Endothelial cell of umbilical vein (primary cell): ENCODE measurements at regions not wholly inside any gene's neighbourhood (a gene's known extent, or its start where the extent isn't known, plus 50 kb on each side); places are given as distances from the start of the nearest gene placed in this dataset.

Source experiments
- BruUV-seq: library from RNA; stranded (reverse); fragments of 400-500 nt; replicated peaks from 2 replicates; lab custom pipeline; 2021; lab: Mats Ljungman, UMichigan
- CTCF ChIA-PET: fragments of 300-600, 350-600 bp; sonication (Branson Sonifier 250); formaldehyde crosslinking; loops from one replicate; lab custom pipeline; 2021; ENCODE audit warnings: antibody characterized with exemption, inconsistent platforms; lab: Charles Lee
- POLR2A ChIA-PET: fragments of 300-600, 350-600 bp; sonication (Branson Sonifier 250); formaldehyde crosslinking; loops from one replicate; lab custom pipeline; 2021; ENCODE audit warnings: antibody characterized with exemption, inconsistent platforms; lab: Charles Lee
- DNase-seq: peaks from one replicate; pipeline ENCODE4 v3.0.0-alpha.2; 2011; ENCODE audit warnings: low read depth, low spot score
- FAIRE-seq: peaks from 2 replicates; lab custom pipeline; 2011; peaks lifted over from hg19 to GRCh38; lab: Jason Lieb, UNC
- H2AFZ ChIP-seq: 2 replicates; pipeline ENCODE4 v1.6.0; 2012; ENCODE audit warnings: low read depth, low read length, control low read depth, inconsistent platforms
- H3K27ac ChIP-seq: 2 replicates; pipeline ENCODE4 v1.5.1; 2011; ENCODE audit warnings: low read depth, mild to moderate bottlenecking, control low read depth, low read length, moderate library complexity; ENCODE audit not compliant: insufficient read depth
- H3K27me3 ChIP-seq, 2 experiments: 2 replicates each; pipeline versions ENCODE4 v1.6.0 to v1.6.1; 2011; ENCODE audit warnings: low read length in 2 of 2, mixed read lengths in 1 of 2; ENCODE audit not compliant: control insufficient read depth in 2 of 2, insufficient read depth in 2 of 2
- H3K36me3 ChIP-seq, 2 experiments: 2 replicates in 1 of 2; 3 replicates in 1 of 2; pipeline ENCODE4 v1.5.1; 2011; ENCODE audit warnings: low read length in 2 of 2, mild to moderate bottlenecking in 1 of 2, moderate library complexity in 1 of 2; ENCODE audit not compliant: control insufficient read depth in 2 of 2, insufficient read depth in 2 of 2; ENCODE audit errors: extremely low read depth in 1 of 2
- H3K4me1 ChIP-seq: 3 replicates; pipeline ENCODE4 v1.5.1; 2011; ENCODE audit warnings: mild to moderate bottlenecking, low read length; ENCODE audit not compliant: control insufficient read depth, insufficient read depth; ENCODE audit errors: extremely low read depth
- H3K4me2 ChIP-seq: 2 replicates; pipeline ENCODE4 v1.6.1; 2011; ENCODE audit warnings: low read length, control low read depth, mixed read lengths; ENCODE audit not compliant: insufficient read depth
- H3K4me3 ChIP-seq, 3 experiments: fragments of 200-600 bp in 1 of 3; sonication (generic), shearing (Covaris generic) in 1 of 3; replicated peaks in 1 of 3; 2 replicates each; pipeline ENCODE4 v1.5.1; 2011 to 2016; ENCODE audit warnings: control low read depth in 3 of 3, low read length in 3 of 3, mild to moderate bottlenecking in 2 of 3, inconsistent platforms in 1 of 3, low read depth in 1 of 3, moderate library complexity in 1 of 3; ENCODE audit not compliant: insufficient read depth in 1 of 3
- H3K79me2 ChIP-seq: 2 replicates; pipeline ENCODE4 v1.6.0; 2012; ENCODE audit warnings: low read length, inconsistent platforms; ENCODE audit not compliant: control insufficient read depth, insufficient read depth
- H3K9ac ChIP-seq: replicated peaks from 2 replicates; pipeline ENCODE3; 2011; ENCODE audit warnings: low read length, control low read depth; ENCODE audit not compliant: insufficient read depth; ENCODE audit errors: extremely low read depth
- H3K9me1 ChIP-seq: replicated peaks from 3 replicates; pipeline ENCODE4 v1.6.0; 2011; ENCODE audit warnings: mild to moderate bottlenecking, low read length; ENCODE audit not compliant: control insufficient read depth, insufficient read depth; ENCODE audit errors: extremely low read depth
- H3K9me3 ChIP-seq: replicated peaks from 2 replicates; pipeline ENCODE4 v1.5.1; 2012; ENCODE audit warnings: low read length, inconsistent platforms; ENCODE audit not compliant: control insufficient read depth, insufficient read depth
- H4K20me1 ChIP-seq: replicated peaks from 2 replicates; pipeline ENCODE3; 2011; ENCODE audit warnings: mild to moderate bottlenecking, low read length; ENCODE audit not compliant: control insufficient read depth, insufficient read depth; ENCODE audit errors: extremely low read depth
- CTCF ChIP-seq, 2 donors: IDR thresholded peaks; 1 replicate in 1 of 2; 2 replicates in 1 of 2; pipeline ENCODE4 v1.5.1; 2011; ENCODE audit warnings: low read length in 2 of 2, mild to moderate bottlenecking in 2 of 2, moderate library complexity in 2 of 2, control low read depth in 1 of 2, inconsistent platforms in 1 of 2, low read depth in 1 of 2; ENCODE audit not compliant: insufficient read depth in 1 of 2; ENCODE audit errors: extremely low read depth in 1 of 2
- EZH2 ChIP-seq: IDR thresholded peaks from 2 replicates; pipeline ENCODE4 v1.6.1; 2012; ENCODE audit warnings: borderline replicate concordance, low read depth, mild to moderate bottlenecking, moderate library complexity, low read length, inconsistent platforms; ENCODE audit not compliant: severe bottlenecking
- FOS ChIP-seq: IDR thresholded peaks from 2 replicates; pipeline ENCODE4 v1.6.1; 2011; ENCODE audit warnings: mild to moderate bottlenecking, low read length, moderate library complexity, borderline replicate concordance; ENCODE audit not compliant: insufficient read depth
- GATA2 ChIP-seq: IDR thresholded peaks from 2 replicates; pipeline ENCODE4 v1.7.0; 2011; ENCODE audit warnings: low read depth, mild to moderate bottlenecking, moderate library complexity, mixed read lengths, low read length; ENCODE audit not compliant: insufficient read length, insufficient read depth
- JUN ChIP-seq: IDR thresholded peaks from 2 replicates; pipeline ENCODE4 v1.6.1; 2011; ENCODE audit warnings: borderline replicate concordance, low read depth; ENCODE audit not compliant: insufficient read length, insufficient read depth
- MYC ChIP-seq: IDR thresholded peaks from one replicate; pipeline ENCODE4 v1.6.1; 2011; ENCODE audit warnings: mild to moderate bottlenecking, low read depth, low read length
- POLR2A ChIP-seq: IDR thresholded peaks from 2 replicates; pipeline ENCODE4 v1.6.1; 2012; ENCODE audit warnings: low read depth, mild to moderate bottlenecking, control low read depth, low read length
- POLR2AphosphoS5 ChIP-seq: IDR thresholded peaks from 2 replicates; pipeline ENCODE4 v1.6.1; 2012; ENCODE audit warnings: low read depth, mild to moderate bottlenecking, control low read depth, low read length, moderate library complexity; ENCODE audit not compliant: insufficient read depth
- dilution Hi-C: fragments of 300-500 bp; cut with MboI; formaldehyde crosslinking; loops from one replicate; pipeline ENCODE4 v1.15.0; 2019; ENCODE audit warnings: low sequenced_read_pairs; ENCODE audit not compliant: extremely low pct_ligation_motif_present
- intact Hi-C: fragments of 100-400 bp; cut with micrococcal nuclease; formaldehyde crosslinking; loops from one replicate; pipeline ENCODE4 v1.10.0; 2022
- TF ChIP-seq, protein P1 (sequence below): IDR thresholded peaks from 2 replicates; pipeline ENCODE4 v1.6.1; 2011; ENCODE audit not compliant: insufficient read depth, insufficient read length

DNA sequence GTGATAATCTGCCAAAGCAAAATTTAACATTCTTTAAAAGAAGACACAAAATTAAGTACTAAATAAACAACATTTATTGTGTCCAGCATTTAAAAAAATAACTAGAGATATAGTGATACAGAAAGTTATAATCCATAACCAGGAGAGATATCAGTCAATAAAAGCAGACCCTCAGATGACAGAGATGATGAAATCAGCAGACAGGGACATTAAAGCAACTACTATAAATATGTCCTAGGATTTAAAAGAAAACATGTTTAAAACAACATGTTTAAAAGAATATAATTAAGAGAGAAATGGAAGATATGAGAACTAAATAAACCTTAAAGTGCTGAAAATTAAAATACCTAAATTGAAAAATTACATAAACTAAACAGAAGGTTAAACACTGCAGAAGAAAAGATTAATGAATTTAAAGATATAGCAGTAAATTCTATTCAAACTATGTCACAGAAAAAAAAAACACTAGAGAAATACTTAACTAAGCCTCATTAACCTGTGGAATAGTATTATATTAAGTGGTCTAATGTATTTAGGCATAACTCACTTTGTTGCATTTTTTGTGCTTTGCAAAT, 261.2 kb upstream of the NR5A2 start:
- Histone ChIP-seq H3K36me3 (no peaks in the 10 kb centered on the region), H2AFZ (no peak overlapping the region), H3K9me3 (no peaks in the 10 kb centered on the region), H3K27me3 (no peaks in the 10 kb centered on the region), H3K4me1 (no peaks in the 10 kb centered on the region), H3K79me2 (no peaks in the 10 kb centered on the region), H3K4me3 (no peak overlapping the region), H3K9ac (no peak overlapping the region), H3K4me2 (no peak overlapping the region), H3K9me1 (no peaks in the 10 kb centered on the region), H3K27ac (no peak overlapping the region), H4K20me1 (no peaks in the 10 kb centered on the region)
- dilution Hi-C loops (no loop called here), intact Hi-C loops (no loop called here)
- ChIA-PET CTCF (no interaction called here), POLR2A (no interaction called here)
- DNase-seq (no peak), FAIRE-seq (no peak)
- no TSS peak for BruUV-seq
- no peak for TF ChIP-seq EZH2
- TF ChIP-seq, protein P1, sequence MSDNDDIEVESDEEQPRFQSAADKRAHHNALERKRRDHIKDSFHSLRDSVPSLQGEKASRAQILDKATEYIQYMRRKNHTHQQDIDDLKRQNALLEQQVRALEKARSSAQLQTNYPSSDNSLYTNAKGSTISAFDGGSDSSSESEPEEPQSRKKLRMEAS, result no peak
- TF ChIP-seq JUN, result no peak
- no peak for TF ChIP-seq POLR2AphosphoS5
- TF ChIP-seq GATA2, result no peak
- no peak for TF ChIP-seq MYC

DNA sequence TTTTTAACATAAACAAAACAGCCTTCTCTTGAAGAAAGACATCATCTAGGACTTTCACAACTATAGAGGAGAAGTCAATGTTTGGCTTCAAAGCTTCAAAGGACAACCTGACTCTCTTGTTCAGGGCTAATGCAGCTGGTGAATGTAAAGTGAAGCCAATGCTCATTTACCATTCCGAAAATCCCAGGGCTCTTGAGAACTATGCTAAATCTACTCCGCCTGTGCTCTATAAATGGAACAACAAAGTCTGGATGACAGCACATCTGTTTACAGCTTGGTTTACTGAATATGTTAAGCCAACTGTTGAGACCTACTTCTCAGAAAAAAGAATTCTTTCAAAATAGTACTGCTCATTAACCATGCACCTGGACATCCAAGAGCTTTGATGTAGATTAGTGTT, 259.8 kb upstream of the NR5A2 start:
- H3K4me2 ChIP-seq, result no peak overlapping the region
- H3K79me2 ChIP-seq, result no peaks in the 10 kb centered on the region
- no peak overlapping the region for H3K4me3 ChIP-seq
- intact Hi-C loops, result no loop called here
- no peak overlapping the region for H3K27ac ChIP-seq
- H3K9ac ChIP-seq, result no peak overlapping the region
- CTCF ChIA-PET, result interaction anchor here (1.4 kb wide), 1 partner anchor 83 kb away, joined by 3 read pairs; no protein-coding TSS in a partner anchor
- no peaks in the 10 kb centered on the region for H3K36me3 ChIP-seq
- no peaks in the 10 kb centered on the region for H4K20me1 ChIP-seq
- no peak overlapping the region for H2AFZ ChIP-seq
- no TSS peak for BruUV-seq
- dilution Hi-C loops, result no loop called here
- H3K27me3 ChIP-seq, result no peaks in the 10 kb centered on the region
- H3K9me3 ChIP-seq, result no peaks in the 10 kb centered on the region
- no peaks in the 10 kb centered on the region for H3K4me1 ChIP-seq
- POLR2A ChIA-PET, result no interaction called here
- no peak for DNase-seq
- no peak for FAIRE-seq
- TF ChIP-seq POLR2A (no peak), EZH2 (no peak), FOS (no peak), CTCF (IDR thresholded peaks at IDR 0.05; ENCODE audit: extremely low read depth in 1 of 2, insufficient read depth in 1 of 2, low read depth in 1 of 2, low read length in 2 of 2) (no peak), JUN (no peak)
- TF ChIP-seq, protein P1, result no peak
- no peaks in the 10 kb centered on the region for H3K9me1 ChIP-seq
